A549 (cell line): ENCODE measurements at regions not wholly inside any gene's neighbourhood (a gene's known extent, or its start where the extent isn't known, plus 50 kb on each side); places are given as distances from the start of the nearest gene placed in this dataset.

Source experiments
- ATAC-seq, 2 experiments: fragments of 200-7000 bp in 1 of 2; fragments of >200 bp in 1 of 2; cut with Nextera tagmentation in 1 of 2; cut with Tn5 transposase in 1 of 2; 3 replicates each; pipeline versions ENCODE4 v1.8.0 to v1.9.1; 2018 to 2020; ENCODE audit warnings: mild to moderate bottlenecking in 1 of 2, moderate library complexity in 1 of 2
- CTCF ChIA-PET: fragments of 300-600 bp; sonication (Branson Sonifier 250); formaldehyde crosslinking; extraction: SDS; loops from one replicate; lab custom pipeline; 2021; ENCODE audit warnings: antibody characterized with exemption, inconsistent platforms; lab: Yijun Ruan, JAX
- POLR2A ChIA-PET: fragments of 350-600 bp; formaldehyde crosslinking; extraction: SDS; loops from one replicate; lab custom pipeline; 2021; ENCODE audit warnings: antibody characterized with exemption, inconsistent platforms; lab: Yijun Ruan, JAX
- DNase-seq, 2 experiments: peaks; one replicate each; pipeline versions ENCODE4 v3.0.0 to v3.0.0-alpha.2; 2011 to 2016; ENCODE audit warnings: low read depth in 1 of 2, low spot score in 1 of 2
- FAIRE-seq: peaks from 2 replicates; lab custom pipeline; 2011; peaks lifted over from hg19 to GRCh38; lab: Jason Lieb, UNC
- H3K27ac ChIP-seq, 2 experiments: fragments of >200 bp; sonication (Bioruptor Twin); formaldehyde crosslinking; 3 replicates each; pipeline ENCODE4 v1.5.1; 2016 to 2017
- H3K4me1 ChIP-seq: fragments of >200 bp; sonication (Bioruptor Twin); formaldehyde crosslinking; 3 replicates; pipeline ENCODE4 v1.6.1; 2016
- H3K4me2 ChIP-seq: fragments of >200 bp; sonication (Bioruptor Twin); formaldehyde crosslinking; 3 replicates; pipeline ENCODE4 v1.6.1; 2016
- H3K4me3 ChIP-seq: fragments of >200 bp; sonication (Bioruptor Twin); formaldehyde crosslinking; 3 replicates; pipeline ENCODE4 v1.5.1; 2016
- H3K9me3 ChIP-seq: fragments of >200 bp; sonication (Bioruptor Twin); formaldehyde crosslinking; 3 replicates; pipeline ENCODE4 v1.6.1; 2016
- ATOH8 ChIP-seq: fragments of 250-450 bp; sonication (Bioruptor Pico); IDR thresholded peaks from 2 replicates; pipeline ENCODE4 v1.5.0; 2020; ENCODE audit warnings: low read depth, mild to moderate bottlenecking, moderate library complexity
- BCL3 ChIP-seq: fragments of >200 bp; sonication (Bioruptor Twin); formaldehyde crosslinking; IDR thresholded peaks from 3 replicates; pipeline ENCODE4 v1.6.1; 2016
- BHLHE40 ChIP-seq: IDR thresholded peaks from 2 replicates; pipeline ENCODE4 v1.6.1; 2012; ENCODE audit warnings: low read depth, low read length, inconsistent platforms
- CBX8 ChIP-seq: fragments of 200-600 bp; sonication (generic); IDR thresholded peaks from 2 replicates; pipeline ENCODE4 v1.6.1; 2016
- CEBPB ChIP-seq, 2 experiments: fragments of >200 bp in 1 of 2; sonication (Bioruptor Twin) in 1 of 2; formaldehyde crosslinking in 1 of 2; IDR thresholded peaks; 2 replicates each; pipeline ENCODE4 v1.6.1; 2012 to 2016
- CHD2 ChIP-seq: fragments of 150-350 bp; IDR thresholded peaks from 2 replicates; pipeline ENCODE4 v1.6.1; 2014; ENCODE audit warnings: low read length; ENCODE audit not compliant: partially characterized antibody
- CHD4 ChIP-seq: fragments of 200-600 bp; sonication (generic); IDR thresholded peaks from 2 replicates; pipeline ENCODE4 v1.6.1; 2016; ENCODE audit warnings: antibody characterized with exemption, mild to moderate bottlenecking, borderline replicate concordance
- E2F6 ChIP-seq: IDR thresholded peaks from 2 replicates; pipeline ENCODE4 v1.6.1; 2012; ENCODE audit warnings: low read depth, borderline replicate concordance
- EHMT2 ChIP-seq: fragments of 200-600 bp; sonication (generic); IDR thresholded peaks from 2 replicates; pipeline ENCODE4 v1.6.1; 2016; ENCODE audit warnings: antibody characterized with exemption, low read depth, mild to moderate bottlenecking, moderate library complexity
- FOSL2 ChIP-seq, 2 experiments: fragments of 450-650 bp in 1 of 2; fragments of >200 bp in 1 of 2; sonication (Bioruptor Twin) in 1 of 2; formaldehyde crosslinking; IDR thresholded peaks; 2 replicates each; pipeline versions ENCODE4 v1.5.0 to v1.6.1; 2016 to 2020; ENCODE audit warnings: mild to moderate bottlenecking in 1 of 2, moderate library complexity in 1 of 2
- FOXS1 ChIP-seq: fragments of 250-450 bp; sonication (Bioruptor Pico); IDR thresholded peaks from 2 replicates; pipeline ENCODE4 v1.5.0; 2020; ENCODE audit warnings: mild to moderate bottlenecking, moderate library complexity
- GATA3 ChIP-seq: IDR thresholded peaks from 2 replicates; pipeline ENCODE4 v1.6.1; 2012; ENCODE audit warnings: borderline replicate concordance
- HES2 ChIP-seq: fragments of >200 bp; sonication (Bioruptor Twin); formaldehyde crosslinking; IDR thresholded peaks from 2 replicates; pipeline ENCODE4 v1.6.1; 2016
- HOXB5 ChIP-seq: fragments of 250-450 bp; sonication (Bioruptor Pico); IDR thresholded peaks from 2 replicates; pipeline ENCODE4 v1.5.0; 2020; ENCODE audit warnings: mild to moderate bottlenecking, moderate library complexity
- KDM1A ChIP-seq: fragments of 200-600 bp; sonication (generic); IDR thresholded peaks from 2 replicates; pipeline ENCODE4 v1.6.1; 2016; ENCODE audit warnings: low read depth, mild to moderate bottlenecking
- MAFK ChIP-seq: fragments of 450-650 bp; IDR thresholded peaks from 2 replicates; pipeline ENCODE4 v1.6.1; 2014; ENCODE audit not compliant: partially characterized antibody
- NFE2L2 ChIP-seq: fragments of 150-350 bp; conservative IDR thresholded peaks from 2 replicates; pipeline ENCODE4 v1.6.1; 2014; ENCODE audit warnings: low read length
- NPAS2 ChIP-seq: fragments of 250-450 bp; sonication (Bioruptor Pico); IDR thresholded peaks from 2 replicates; pipeline ENCODE4 v1.8.0; 2022; ENCODE audit warnings: mild to moderate bottlenecking, moderate library complexity, borderline replicate concordance
- NR3C1 ChIP-seq: fragments of >200 bp; sonication (Bioruptor Twin); formaldehyde crosslinking; IDR thresholded peaks from 3 replicates; pipeline ENCODE4 v1.6.1; 2017
- POLR2A ChIP-seq: IDR thresholded peaks from 2 replicates; pipeline ENCODE4 v1.6.1; 2012; ENCODE audit warnings: mild to moderate bottlenecking, low read length
- RAD21 ChIP-seq, 2 experiments: fragments of >200 bp in 1 of 2; sonication (Bioruptor Twin) in 1 of 2; formaldehyde crosslinking in 1 of 2; IDR thresholded peaks in 1 of 2; conservative IDR thresholded peaks in 1 of 2; 2 replicates in 1 of 2; 3 replicates in 1 of 2; pipeline ENCODE4 v1.6.1; 2012 to 2018; ENCODE audit warnings: inconsistent platforms in 1 of 2
- RARB ChIP-seq: fragments of 250-450 bp; sonication (Bioruptor Pico); IDR thresholded peaks from 2 replicates; pipeline ENCODE4 v1.8.0; 2021; ENCODE audit warnings: mild to moderate bottlenecking, moderate library complexity
- RFX5 ChIP-seq: fragments of 450-650 bp; IDR thresholded peaks from 2 replicates; pipeline ENCODE4 v1.7.1; 2014; ENCODE audit warnings: antibody characterized with exemption, mild to moderate bottlenecking, moderate library complexity
- USF2 ChIP-seq: fragments of 450-650 bp; IDR thresholded peaks from 2 replicates; pipeline ENCODE4 v1.6.1; 2014; ENCODE audit warnings: antibody characterized with exemption
- ZFP36 ChIP-seq: fragments of 450-650 bp; IDR thresholded peaks from 2 replicates; pipeline ENCODE4 v1.6.1; 2014; ENCODE audit warnings: borderline replicate concordance; ENCODE audit not compliant: partially characterized antibody
- ZSCAN20 ChIP-seq: fragments of 250-450 bp; sonication (Bioruptor Pico); IDR thresholded peaks from 2 replicates; pipeline ENCODE4 v1.8.0; 2022; ENCODE audit warnings: mild to moderate bottlenecking, moderate library complexity
- WGBS: methylation state at CpG from one replicate; pipeline ENCODE4 v1.1.6; 2017; ENCODE audit errors: missing lambda C conversion rate; 5-methylcytosine and 5-hydroxymethylcytosine counted together

- no peak for TF ChIP-seq BCL3
- TF ChIP-seq USF2 = no peak
Observed at GRCh38 chr16:73214825-73215677, 167.1 kb upstream of the ZFHX3 start (continued).

GRCh38 chr16:73213732-73214455 lies 166.0 kb upstream of the ZFHX3 start:
- no peak for TF ChIP-seq ZFP36
- TF ChIP-seq EHMT2 = no peak
- no peak for TF ChIP-seq CBX8
- TF ChIP-seq CEBPB (IDR thresholded peaks at IDR 0.05) = 0 out of 4 replicates have a peak, but pooled peaks of 1 of the 2 experiments have one; percentile 4
- no peak for TF ChIP-seq ZSCAN20 (CRISPR knock-in tag)
- TF ChIP-seq CHD2 = no peak
- ChIA-PET POLR2A (no interaction called here), CTCF (interaction anchor here (0.5 to 0.9 kb wide), 2 partner anchors 14 to 651 kb away, joined by 3 to 4 read pairs; no protein-coding TSS in a partner anchor)
- H3K4me2 ChIP-seq = no peak overlapping the region
- H3K9me3 ChIP-seq = peaks cover 9% of the 10 kb centered on the region; the same call in 1 of the 3 replicates
- FAIRE-seq (no peak), ATAC-seq (no peak), DNase-seq (no peak)
- no peak overlapping the region for H3K27ac ChIP-seq
- WGBS = 44% methylated on average over 9 of the region's 10 CpGs
- no peaks in the 10 kb centered on the region for H3K4me1 ChIP-seq
- H3K4me3 ChIP-seq = no peak overlapping the region

- WGBS = 57% methylated on average over 4 of the region's 4 CpGs
- H3K4me3 ChIP-seq = no peak overlapping the region
- CTCF ChIA-PET = no interaction called here
- H3K4me1 ChIP-seq = no peaks in the 10 kb centered on the region
- FAIRE-seq = no peak
- TF ChIP-seq HES2 (no peak), RAD21 (conservative IDR thresholded peaks at IDR 0.05 in 1 of 2, IDR thresholded peaks at IDR 0.05 in 1 of 2) (no peak), KDM1A (no peak), BHLHE40 (no peak), EHMT2 (no peak), HOXB5 (CRISPR knock-in tag) (no peak), FOXS1 (CRISPR knock-in tag) (no peak), RFX5 (no peak)
- no peak for DNase-seq
- no peak for ATAC-seq
- H3K9me3 ChIP-seq = peaks cover 9% of the 10 kb centered on the region; the same call in 1 of the 3 replicates
- H3K4me2 ChIP-seq = no peak overlapping the region
- POLR2A ChIA-PET = no interaction called here
- H3K27ac ChIP-seq = no peak overlapping the region
Observed at GRCh38 chr16:73212431-73212830, 164.5 kb upstream of the ZFHX3 start.

- ATAC-seq = no peak
- peaks cover 2% of the 10 kb centered on the region; the same call in 1 of the 3 replicates for H3K9me3 ChIP-seq
- peak; percentile 43 for FAIRE-seq
- no peak overlapping the region for H3K27ac ChIP-seq
- TF ChIP-seq FOSL2 (IDR thresholded peaks at IDR 0.05) (no peak), FOSL2 (CRISPR knock-in tag; IDR thresholded peaks at IDR 0.05) (peak; percentile 72), RAD21 (conservative IDR thresholded peaks at IDR 0.05 in 1 of 2, IDR thresholded peaks at IDR 0.05 in 1 of 2) (no peak), RFX5 (no peak), GATA3 (no peak), CHD4 (no peak), CEBPB (IDR thresholded peaks at IDR 0.05) (no peak), KDM1A (no peak), RARB (CRISPR knock-in tag) (no peak), MAFK (peak; percentile 27), ATOH8 (CRISPR knock-in tag) (no peak), CBX8 (no peak), NFE2L2 (no peak), ZSCAN20 (CRISPR knock-in tag) (no peak), E2F6 (no peak), POLR2A (no peak), NR3C1 (no peak), NPAS2 (CRISPR knock-in tag) (no peak)
- TF ChIP-seq, all 56 proteins: peak for 2
- Histone ChIP-seq H3K4me1 (no peaks in the 10 kb centered on the region), H3K4me2 (no peak overlapping the region), H3K4me3 (no peak overlapping the region)
- ChIA-PET POLR2A (no interaction called here), CTCF (interaction anchor here (0.7 kb wide), 1 partner anchor 10 kb away, joined by 3 read pairs; no protein-coding TSS in a partner anchor)
- no peak for DNase-seq
- WGBS = 45% methylated on average over 1 of the region's 1 CpG
Observed at GRCh38 chr16:73210686-73211085, 162.8 kb upstream of the ZFHX3 start.
